ENCODE measurements at regions not wholly inside any gene's neighbourhood (a gene's known extent, or its start where the extent isn't known, plus 50 kb on each side); places are given as distances from the start of the nearest gene placed in this dataset.

- no peaks in the 10 kb centered on the region for H3K4me1 ChIP-seq (ENCODE audit: control insufficient read depth in 2 of 2, insufficient read depth in 2 of 2, low read length in 2 of 2)
- no peak overlapping the region for H3K9ac ChIP-seq (ENCODE audit: low read depth in 1 of 2, low read length in 2 of 2)
- no peaks in the 10 kb centered on the region for H3K36me3 ChIP-seq (ENCODE audit: control insufficient read depth in 2 of 2, insufficient read depth in 2 of 2, low read length in 2 of 2)
- no peak overlapping the region for H3K4me3 ChIP-seq (ENCODE audit: low read length in 2 of 2)
- no peak overlapping the region for H3K27ac ChIP-seq (ENCODE audit: low read depth in 2 of 2, low read length in 2 of 2)
- H3K27me3 ChIP-seq (ENCODE audit: control insufficient read depth in 2 of 2, insufficient read depth in 2 of 2, low read length in 2 of 2) = no peaks in the 10 kb centered on the region
- no peaks in the 10 kb centered on the region for H3K9me3 ChIP-seq (ENCODE audit: control insufficient read depth in 2 of 2, low read length in 2 of 2)
These were observed 1181.6 kb downstream of the TBC1D22A start for GRCh38 chr22:47943729-47944700.

GRCh38 chr22:47940211-47940610 lies 1177.8 kb downstream of the TBC1D22A start:
- no peaks in the 10 kb centered on the region for H3K27me3 ChIP-seq (ENCODE audit: control insufficient read depth in 2 of 2, insufficient read depth in 2 of 2, low read length in 2 of 2)
- H3K4me3 ChIP-seq (ENCODE audit: low read length in 2 of 2) = no peak overlapping the region
- no peaks in the 10 kb centered on the region for H3K36me3 ChIP-seq (ENCODE audit: control insufficient read depth in 2 of 2, insufficient read depth in 2 of 2, low read length in 2 of 2)
- no peak overlapping the region for H3K27ac ChIP-seq (ENCODE audit: low read depth in 2 of 2, low read length in 2 of 2)
- H3K9ac ChIP-seq (ENCODE audit: low read depth in 1 of 2, low read length in 2 of 2) = no peak overlapping the region
- peaks cover 0 to 1% of the 10 kb centered on the region in 2 donors for H3K9me3 ChIP-seq (ENCODE audit: control insufficient read depth in 2 of 2, low read length in 2 of 2)
- no peaks in the 10 kb centered on the region for H3K4me1 ChIP-seq (ENCODE audit: control insufficient read depth in 2 of 2, insufficient read depth in 2 of 2, low read length in 2 of 2)

- peaks cover 0 to 2% of the 10 kb centered on the region in 2 donors for H3K9me3 ChIP-seq (ENCODE audit: control insufficient read depth in 2 of 2, low read length in 2 of 2)
- H3K4me1 ChIP-seq (ENCODE audit: control insufficient read depth in 2 of 2, insufficient read depth in 2 of 2, low read length in 2 of 2) = no peaks in the 10 kb centered on the region
- no peak overlapping the region for H3K4me3 ChIP-seq (ENCODE audit: low read length in 2 of 2)
- no peaks in the 10 kb centered on the region for H3K27me3 ChIP-seq (ENCODE audit: control insufficient read depth in 2 of 2, insufficient read depth in 2 of 2, low read length in 2 of 2)
- H3K27ac ChIP-seq (ENCODE audit: low read depth in 2 of 2, low read length in 2 of 2) = no peak overlapping the region
- no peaks in the 10 kb centered on the region for H3K36me3 ChIP-seq (ENCODE audit: control insufficient read depth in 2 of 2, insufficient read depth in 2 of 2, low read length in 2 of 2)
- no peak overlapping the region for H3K9ac ChIP-seq (ENCODE audit: low read depth in 1 of 2, low read length in 2 of 2)
These were observed 1171.4 kb downstream of the TBC1D22A start for GRCh38 chr22:47933891-47934290.

- no peaks in the 10 kb centered on the region for H3K36me3 ChIP-seq (ENCODE audit: control insufficient read depth in 2 of 2, insufficient read depth in 2 of 2, low read length in 2 of 2)
- no peak overlapping the region for H3K27ac ChIP-seq (ENCODE audit: low read depth in 2 of 2, low read length in 2 of 2)
- no peaks in the 10 kb centered on the region for H3K27me3 ChIP-seq (ENCODE audit: control insufficient read depth in 2 of 2, insufficient read depth in 2 of 2, low read length in 2 of 2)
- H3K4me1 ChIP-seq (ENCODE audit: control insufficient read depth in 2 of 2, insufficient read depth in 2 of 2, low read length in 2 of 2) = no peaks in the 10 kb centered on the region
- H3K9me3 ChIP-seq (ENCODE audit: control insufficient read depth in 2 of 2, low read length in 2 of 2) = peaks cover 0 to 2% of the 10 kb centered on the region in 2 donors
- H3K9ac ChIP-seq (ENCODE audit: low read depth in 1 of 2, low read length in 2 of 2) = no peak overlapping the region
- no peak overlapping the region for H3K4me3 ChIP-seq (ENCODE audit: low read length in 2 of 2)
These were observed 1170.8 kb downstream of the TBC1D22A start for GRCh38 chr22:47933226-47933625.

GRCh38 chr22:47929646-47930185 lies 1167.3 kb downstream of the TBC1D22A start:
- Histone ChIP-seq H3K27me3 (ENCODE audit: control insufficient read depth in 2 of 2, insufficient read depth in 2 of 2, low read length in 2 of 2) (no peaks in the 10 kb centered on the region), H3K9ac (ENCODE audit: low read depth in 1 of 2, low read length in 2 of 2) (no peak overlapping the region), H3K27ac (ENCODE audit: low read depth in 2 of 2, low read length in 2 of 2) (no peak overlapping the region), H3K4me3 (ENCODE audit: low read length in 2 of 2) (no peak overlapping the region), H3K9me3 (ENCODE audit: control insufficient read depth in 2 of 2, low read length in 2 of 2) (no peaks in the 10 kb centered on the region), H3K36me3 (ENCODE audit: control insufficient read depth in 2 of 2, insufficient read depth in 2 of 2, low read length in 2 of 2) (no peaks in the 10 kb centered on the region), H3K4me1 (ENCODE audit: control insufficient read depth in 2 of 2, insufficient read depth in 2 of 2, low read length in 2 of 2) (no peaks in the 10 kb centered on the region)

GRCh38 chr22:47929073-47929472 lies 1166.6 kb downstream of the TBC1D22A start:
- Histone ChIP-seq H3K27me3 (ENCODE audit: control insufficient read depth in 2 of 2, insufficient read depth in 2 of 2, low read length in 2 of 2) (no peaks in the 10 kb centered on the region), H3K4me3 (ENCODE audit: low read length in 2 of 2) (no peak overlapping the region), H3K9ac (ENCODE audit: low read depth in 1 of 2, low read length in 2 of 2) (no peak overlapping the region), H3K9me3 (ENCODE audit: control insufficient read depth in 2 of 2, low read length in 2 of 2) (no peaks in the 10 kb centered on the region), H3K4me1 (ENCODE audit: control insufficient read depth in 2 of 2, insufficient read depth in 2 of 2, low read length in 2 of 2) (no peaks in the 10 kb centered on the region), H3K27ac (ENCODE audit: low read depth in 2 of 2, low read length in 2 of 2) (no peak overlapping the region), H3K36me3 (ENCODE audit: control insufficient read depth in 2 of 2, insufficient read depth in 2 of 2, low read length in 2 of 2) (no peaks in the 10 kb centered on the region)

- H3K36me3 ChIP-seq (ENCODE audit: control insufficient read depth in 2 of 2, insufficient read depth in 2 of 2, low read length in 2 of 2) = no peaks in the 10 kb centered on the region
- H3K27ac ChIP-seq (ENCODE audit: low read depth in 2 of 2, low read length in 2 of 2) = no peak overlapping the region
- H3K9ac ChIP-seq (ENCODE audit: low read depth in 1 of 2, low read length in 2 of 2) = no peak overlapping the region
- no peaks in the 10 kb centered on the region for H3K27me3 ChIP-seq (ENCODE audit: control insufficient read depth in 2 of 2, insufficient read depth in 2 of 2, low read length in 2 of 2)
- H3K9me3 ChIP-seq (ENCODE audit: control insufficient read depth in 2 of 2, low read length in 2 of 2) = no peaks in the 10 kb centered on the region
- H3K4me3 ChIP-seq (ENCODE audit: low read length in 2 of 2) = no peak overlapping the region
- no peaks in the 10 kb centered on the region for H3K4me1 ChIP-seq (ENCODE audit: control insufficient read depth in 2 of 2, insufficient read depth in 2 of 2, low read length in 2 of 2)
These were observed 1166.2 kb downstream of the TBC1D22A start for GRCh38 chr22:47928631-47929030.

- Histone ChIP-seq H3K4me3 (ENCODE audit: low read length in 2 of 2) (no peak overlapping the region), H3K27me3 (ENCODE audit: control insufficient read depth in 2 of 2, insufficient read depth in 2 of 2, low read length in 2 of 2) (no peaks in the 10 kb centered on the region)
These were observed 1165.3 kb downstream of the TBC1D22A start for GRCh38 chr22:47927648-47928210.

GRCh38 chr22:47923011-47923427 lies 1160.6 kb downstream of the TBC1D22A start:
- no peaks in the 10 kb centered on the region for H3K9me3 ChIP-seq (ENCODE audit: control insufficient read depth in 2 of 2, low read length in 2 of 2)
- no peak overlapping the region for H3K9ac ChIP-seq (ENCODE audit: low read depth in 1 of 2, low read length in 2 of 2)
- peaks cover 0 to under 1% of the 10 kb centered on the region in 2 donors for H3K4me1 ChIP-seq (ENCODE audit: control insufficient read depth in 2 of 2, insufficient read depth in 2 of 2, low read length in 2 of 2)
- H3K4me3 ChIP-seq (ENCODE audit: low read length in 2 of 2) = no peak overlapping the region
- no peaks in the 10 kb centered on the region for H3K36me3 ChIP-seq (ENCODE audit: control insufficient read depth in 2 of 2, insufficient read depth in 2 of 2, low read length in 2 of 2)
- H3K27ac ChIP-seq (ENCODE audit: low read depth in 2 of 2, low read length in 2 of 2) = no peak overlapping the region
- no peaks in the 10 kb centered on the region for H3K27me3 ChIP-seq (ENCODE audit: control insufficient read depth in 2 of 2, insufficient read depth in 2 of 2, low read length in 2 of 2)

More at GRCh38 chr22:47927648-47928210, 1165.3 kb downstream of the TBC1D22A start:
- Histone ChIP-seq H3K27ac (ENCODE audit: low read depth in 2 of 2, low read length in 2 of 2) (no peak overlapping the region), H3K9me3 (ENCODE audit: control insufficient read depth in 2 of 2, low read length in 2 of 2) (no peaks in the 10 kb centered on the region), H3K36me3 (ENCODE audit: control insufficient read depth in 2 of 2, insufficient read depth in 2 of 2, low read length in 2 of 2) (no peaks in the 10 kb centered on the region), H3K9ac (ENCODE audit: low read depth in 1 of 2, low read length in 2 of 2) (no peak overlapping the region), H3K4me1 (ENCODE audit: control insufficient read depth in 2 of 2, insufficient read depth in 2 of 2, low read length in 2 of 2) (no peaks in the 10 kb centered on the region)

GRCh38 chr22:47921906-47922305 lies 1159.5 kb downstream of the TBC1D22A start:
- H3K9me3 ChIP-seq (ENCODE audit: control insufficient read depth in 2 of 2, low read length in 2 of 2) = no peaks in the 10 kb centered on the region
- no peak overlapping the region for H3K4me3 ChIP-seq (ENCODE audit: low read length in 2 of 2)
- H3K27me3 ChIP-seq (ENCODE audit: control insufficient read depth in 2 of 2, insufficient read depth in 2 of 2, low read length in 2 of 2) = no peaks in the 10 kb centered on the region
- no peak overlapping the region for H3K9ac ChIP-seq (ENCODE audit: low read depth in 1 of 2, low read length in 2 of 2)
- H3K36me3 ChIP-seq (ENCODE audit: control insufficient read depth in 2 of 2, insufficient read depth in 2 of 2, low read length in 2 of 2) = no peaks in the 10 kb centered on the region
- H3K27ac ChIP-seq (ENCODE audit: low read depth in 2 of 2, low read length in 2 of 2) = no peak overlapping the region
- peaks cover 0 to 2% of the 10 kb centered on the region in 2 donors for H3K4me1 ChIP-seq (ENCODE audit: control insufficient read depth in 2 of 2, insufficient read depth in 2 of 2, low read length in 2 of 2)
